GM12891 (cell line): ENCODE measurements at regions not wholly inside any gene's neighbourhood (a gene's known extent, or its start where the extent isn't known, plus 50 kb on each side); places are given as distances from the start of the nearest gene placed in this dataset.

Experiments
- POLR2A ChIP-seq: IDR thresholded peaks from 2 replicates; pipeline ENCODE4 v1.6.1; 2011; ENCODE audit warnings: low read depth, low read length, control low read depth
- POLR2AphosphoS5 ChIP-seq: IDR thresholded peaks from 2 replicates; pipeline ENCODE4 v1.6.1; 2011; ENCODE audit warnings: low read depth, low read length, control low read depth
- SPI1 ChIP-seq: IDR thresholded peaks from 2 replicates; pipeline ENCODE4 v1.6.1; 2011; ENCODE audit warnings: low read depth, low read length, control low read depth
- TAF1 ChIP-seq: IDR thresholded peaks from 2 replicates; pipeline ENCODE4 v1.6.1; 2011; ENCODE audit warnings: low read depth, low read length, control low read depth

DNA sequence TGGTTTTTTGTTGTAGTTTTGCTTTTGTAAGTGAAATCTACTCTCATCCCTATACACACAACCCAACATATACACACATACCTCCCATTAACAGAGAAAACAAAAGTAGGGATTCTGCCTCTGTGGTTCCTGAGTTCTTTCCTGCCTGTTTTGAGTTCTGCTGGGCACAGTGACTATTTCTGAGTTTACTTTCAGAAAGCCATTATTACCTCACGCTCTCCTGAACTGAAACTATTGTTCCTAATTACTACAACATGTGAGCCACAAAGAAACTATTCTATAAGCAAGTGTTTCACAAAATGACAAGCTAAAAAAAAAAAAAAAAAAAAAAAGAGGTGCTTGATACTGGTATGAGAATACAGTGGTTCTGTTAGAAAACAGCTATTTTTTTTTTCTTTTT is 110.9 kb downstream of the ALG10B start:
- TF ChIP-seq POLR2AphosphoS5 (no peak), POLR2A (no peak), TAF1 (no peak), SPI1 (no peak)
